ENCODE measurements at regions not wholly inside any gene's neighbourhood (a gene's known extent, or its start where the extent isn't known, plus 50 kb on each side); places are given as distances from the start of the nearest gene placed in this dataset.

GRCh38 chr13:80149736-80150135, 191.2 kb downstream of the SPRY2 start:
- no peak overlapping the region for H3K27ac ChIP-seq

GRCh38 chr13:80145171-80145690, 195.7 kb downstream of the SPRY2 start:
- Histone ChIP-seq H3K4me3 (ENCODE audit: low read depth, low read length) (no peak overlapping the region), H3K36me3 (no peaks in the 10 kb centered on the region), H3K9me3 (ENCODE audit: severe bottlenecking) (no peaks in the 10 kb centered on the region), H3K27me3 (ENCODE audit: insufficient read depth, low read depth, severe bottlenecking) (no peaks in the 10 kb centered on the region), H3K27ac (no peak overlapping the region)
- no peak for TF ChIP-seq CTCF (IDR thresholded peaks at IDR 0.05; ENCODE audit: low read depth, low read length)
- no peak for DNase-seq

More at GRCh38 chr13:80149736-80150135, 191.2 kb downstream of the SPRY2 start:
- no peaks in the 10 kb centered on the region for H3K9me3 ChIP-seq (ENCODE audit: severe bottlenecking)
- no peaks in the 10 kb centered on the region for H3K36me3 ChIP-seq
- no peak for TF ChIP-seq CTCF (IDR thresholded peaks at IDR 0.05; ENCODE audit: low read depth, low read length)
- DNase-seq, result no peak
- H3K4me3 ChIP-seq (ENCODE audit: low read depth, low read length), result no peak overlapping the region
- H3K27me3 ChIP-seq (ENCODE audit: insufficient read depth, low read depth, severe bottlenecking), result no peaks in the 10 kb centered on the region

- no peak for TF ChIP-seq CTCF (IDR thresholded peaks at IDR 0.05; ENCODE audit: low read depth, low read length)
- H3K27me3 ChIP-seq (ENCODE audit: insufficient read depth, low read depth, severe bottlenecking), result no peaks in the 10 kb centered on the region
- no peak for DNase-seq
- H3K9me3 ChIP-seq (ENCODE audit: severe bottlenecking), result no peaks in the 10 kb centered on the region
- no peaks in the 10 kb centered on the region for H3K36me3 ChIP-seq
- H3K4me3 ChIP-seq (ENCODE audit: low read depth, low read length), result no peak overlapping the region
- H3K27ac ChIP-seq, result no peak overlapping the region
These were observed 196.4 kb downstream of the SPRY2 start for GRCh38 chr13:80144493-80144892.

GRCh38 chr13:80141123-80141849, 199.6 kb downstream of the SPRY2 start:
- Histone ChIP-seq H3K27ac (no peak overlapping the region), H3K27me3 (ENCODE audit: insufficient read depth, low read depth, severe bottlenecking) (no peaks in the 10 kb centered on the region), H3K4me3 (ENCODE audit: low read depth, low read length) (no peak overlapping the region), H3K9me3 (ENCODE audit: severe bottlenecking) (no peaks in the 10 kb centered on the region), H3K36me3 (no peaks in the 10 kb centered on the region)
- no peak for TF ChIP-seq CTCF (IDR thresholded peaks at IDR 0.05; ENCODE audit: low read depth, low read length)
- DNase-seq, result no peak

GRCh38 chr13:80140685-80141084, 200.2 kb downstream of the SPRY2 start:
- no peak for TF ChIP-seq CTCF (IDR thresholded peaks at IDR 0.05; ENCODE audit: low read depth, low read length)
- Histone ChIP-seq H3K36me3 (no peaks in the 10 kb centered on the region), H3K27ac (no peak overlapping the region), H3K27me3 (ENCODE audit: insufficient read depth, low read depth, severe bottlenecking) (no peaks in the 10 kb centered on the region), H3K4me3 (ENCODE audit: low read depth, low read length) (no peak overlapping the region), H3K9me3 (ENCODE audit: severe bottlenecking) (no peaks in the 10 kb centered on the region)
- no peak for DNase-seq

GRCh38 chr13:80139196-80139595, 201.7 kb downstream of the SPRY2 start:
- H3K4me3 ChIP-seq (ENCODE audit: low read depth, low read length), result no peak overlapping the region
- no peak for TF ChIP-seq CTCF (IDR thresholded peaks at IDR 0.05; ENCODE audit: low read depth, low read length)
- H3K27me3 ChIP-seq (ENCODE audit: insufficient read depth, low read depth, severe bottlenecking), result no peaks in the 10 kb centered on the region
- no peaks in the 10 kb centered on the region for H3K36me3 ChIP-seq
- H3K27ac ChIP-seq, result no peak overlapping the region
- no peaks in the 10 kb centered on the region for H3K9me3 ChIP-seq (ENCODE audit: severe bottlenecking)
- DNase-seq, result no peak
